Adrenal gland (tissue), 9 donors: ENCODE measurements at regions not wholly inside any gene's neighbourhood (a gene's known extent, or its start where the extent isn't known, plus 50 kb on each side); places are given as distances from the start of the nearest gene placed in this dataset.

ENCODE experiments used
- DNase-seq, 7 donors: peaks; one replicate each; pipeline ENCODE4 v3.0.0-alpha.2; 2019 to 2020
- H3K27ac ChIP-seq, 5 donors: fragments of 200-600 bp; sonication (generic) in 4 of 5; 1 replicate in 3 of 5; 2 replicates in 2 of 5; pipeline versions ENCODE4 v1.5.1 to v1.8.0; 2016 to 2020; ENCODE audit warnings: mild to moderate bottlenecking in 1 of 5
- H3K27me3 ChIP-seq: fragments of 200-600 bp; 2 replicates; pipeline ENCODE4 v1.8.0; 2021
- H3K36me3 ChIP-seq, 2 donors: fragments of 200-600 bp; replicated peaks in 1 of 2; 1 replicate in 1 of 2; 2 replicates in 1 of 2; pipeline versions ENCODE4 v1.5.1 to v1.8.0; 2018 to 2022
- H3K4me1 ChIP-seq, 2 donors: fragments of 200-600 bp; replicated peaks in 1 of 2; 1 replicate in 1 of 2; 2 replicates in 1 of 2; pipeline versions ENCODE4 v1.5.1 to v1.8.0; 2018 to 2021
- H3K4me3 ChIP-seq, 4 donors: fragments of 200-600 bp; sonication (generic) in 3 of 4; one replicate each; pipeline ENCODE4 v1.5.1; 2016 to 2018
- H3K9me3 ChIP-seq, 3 donors: fragments of 200-600 bp; sonication (generic) in 1 of 3; replicated peaks in 1 of 3; 1 replicate in 2 of 3; 2 replicates in 1 of 3; pipeline versions ENCODE4 v1.5.1 to v1.8.0; 2016 to 2021
- POLR2A ChIP-seq, 2 donors: fragments of 450-650 bp; IDR thresholded peaks; one replicate each; pipeline ENCODE4 v1.6.1; 2017; ENCODE audit warnings: antibody characterized with exemption in 2 of 2, mild to moderate bottlenecking in 2 of 2, moderate library complexity in 1 of 2
- WGBS, 4 donors: extraction: QIAGEN DNeasy Blood & Tissue Kit in 2 of 4; methylation state at CpG; one replicate each; pipeline versions ENCODE4 v1.1.5 to v1.1.7; 2013 to 2017; 5-methylcytosine and 5-hydroxymethylcytosine counted together
- intact Hi-C, 2 donors: fragments of 100-400 bp; cut with DNase I; formaldehyde crosslinking; loops; one replicate each; pipeline versions ENCODE4 v1.14.1 to v1.15.0; 2022 to 2023
- TF ChIP-seq, protein P1 (sequence below), 6 experiments: fragments of 450-650 bp in 4 of 6; fragments of 200-600 bp in 2 of 6; sonication (generic) in 1 of 6; IDR thresholded peaks; 1 replicate in 5 of 6; 2 replicates in 1 of 6; pipeline versions ENCODE4 v1.5.1 to v1.8.0; 2016 to 2021; ENCODE audit warnings: antibody characterized with exemption in 6 of 6, mild to moderate bottlenecking in 2 of 6, moderate library complexity in 1 of 6
- donor health status: healthy with polysubstance abuse.
- donor health status: Bipolar disorder and iron deficiency.
- donor health status: DM: yes; HTN: yes; CAD: no.
- donor health status: DM: no; HTN: no; CAD: no.
- donor health status: DM: no; HTN: no; CAD: no.

DNA sequence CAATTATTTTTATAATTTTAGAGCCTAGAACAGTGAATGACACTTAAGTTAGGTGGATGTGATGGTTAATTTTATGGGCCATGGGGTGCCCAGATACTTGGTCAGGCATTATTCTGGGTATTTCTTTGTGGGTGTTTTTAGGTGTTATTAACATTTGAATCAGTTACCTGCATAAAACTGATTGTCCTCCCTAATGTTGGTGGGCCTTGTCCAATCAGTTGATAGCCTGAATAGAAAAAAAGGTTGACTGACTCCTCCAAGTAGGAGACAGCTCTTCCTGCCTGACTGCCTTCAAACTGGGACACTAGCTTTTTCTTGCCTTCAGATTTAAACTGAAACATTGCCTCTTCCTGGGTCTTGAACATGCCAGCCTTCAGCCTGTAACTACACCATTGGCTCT, 312.9 kb upstream of the FIGN start:
- Histone ChIP-seq H3K27me3 (no peaks in the 10 kb centered on the region), H3K27ac (no peak overlapping the region), H3K4me3 (no peak overlapping the region), H3K36me3 (no peaks in the 10 kb centered on the region), H3K9me3 (no peaks in the 10 kb centered on the region), H3K4me1 (no peaks in the 10 kb centered on the region)
- intact Hi-C loops = no loop called here
- TF ChIP-seq POLR2A (IDR thresholded peaks at IDR 0.05) = no peak
- TF ChIP-seq, protein P1, sequence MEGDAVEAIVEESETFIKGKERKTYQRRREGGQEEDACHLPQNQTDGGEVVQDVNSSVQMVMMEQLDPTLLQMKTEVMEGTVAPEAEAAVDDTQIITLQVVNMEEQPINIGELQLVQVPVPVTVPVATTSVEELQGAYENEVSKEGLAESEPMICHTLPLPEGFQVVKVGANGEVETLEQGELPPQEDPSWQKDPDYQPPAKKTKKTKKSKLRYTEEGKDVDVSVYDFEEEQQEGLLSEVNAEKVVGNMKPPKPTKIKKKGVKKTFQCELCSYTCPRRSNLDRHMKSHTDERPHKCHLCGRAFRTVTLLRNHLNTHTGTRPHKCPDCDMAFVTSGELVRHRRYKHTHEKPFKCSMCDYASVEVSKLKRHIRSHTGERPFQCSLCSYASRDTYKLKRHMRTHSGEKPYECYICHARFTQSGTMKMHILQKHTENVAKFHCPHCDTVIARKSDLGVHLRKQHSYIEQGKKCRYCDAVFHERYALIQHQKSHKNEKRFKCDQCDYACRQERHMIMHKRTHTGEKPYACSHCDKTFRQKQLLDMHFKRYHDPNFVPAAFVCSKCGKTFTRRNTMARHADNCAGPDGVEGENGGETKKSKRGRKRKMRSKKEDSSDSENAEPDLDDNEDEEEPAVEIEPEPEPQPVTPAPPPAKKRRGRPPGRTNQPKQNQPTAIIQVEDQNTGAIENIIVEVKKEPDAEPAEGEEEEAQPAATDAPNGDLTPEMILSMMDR (IDR thresholded peaks at IDR 0.05) = no peak
- DNase-seq = no peak

- no peaks in the 10 kb centered on the region for H3K4me1 ChIP-seq
- H3K4me3 ChIP-seq = no peak overlapping the region
- H3K27ac ChIP-seq = no peak overlapping the region
- intact Hi-C loops = no loop called here
- H3K36me3 ChIP-seq = no peaks in the 10 kb centered on the region
- WGBS, 4 donors = 69 to 97% (median 74%) methylated on average over 2 of the region's 2 CpGs
- TF ChIP-seq, protein P1 (IDR thresholded peaks at IDR 0.05) = no peak
- no peak for TF ChIP-seq POLR2A (IDR thresholded peaks at IDR 0.05)
- H3K9me3 ChIP-seq = no peaks in the 10 kb centered on the region
- DNase-seq = no peak
- no peaks in the 10 kb centered on the region for H3K27me3 ChIP-seq
Observed at GRCh38 chr2:164046040-164046439, 310.2 kb upstream of the FIGN start.

- WGBS, 4 donors = 76 to 96% (median 88%) methylated on average over 2 of the region's 2 CpGs
- intact Hi-C loops = no loop called here
- Histone ChIP-seq H3K36me3 (no peaks in the 10 kb centered on the region), H3K4me1 (no peaks in the 10 kb centered on the region), H3K27me3 (no peaks in the 10 kb centered on the region), H3K4me3 (no peak overlapping the region), H3K9me3 (no peaks in the 10 kb centered on the region), H3K27ac (no peak overlapping the region)
- TF ChIP-seq, protein P1 (IDR thresholded peaks at IDR 0.05) = no peak
- no peak for TF ChIP-seq POLR2A (IDR thresholded peaks at IDR 0.05)
- no peak for DNase-seq
Observed at GRCh38 chr2:164044622-164045021, 308.8 kb upstream of the FIGN start.

- no peaks in the 10 kb centered on the region for H3K4me1 ChIP-seq
- TF ChIP-seq POLR2A (IDR thresholded peaks at IDR 0.05) = no peak
- TF ChIP-seq, protein P1 (IDR thresholded peaks at IDR 0.05) = no peak
- intact Hi-C loops = no loop called here
- H3K4me3 ChIP-seq = no peak overlapping the region
- no peak for DNase-seq
- H3K9me3 ChIP-seq = no peaks in the 10 kb centered on the region
- no peaks in the 10 kb centered on the region for H3K36me3 ChIP-seq
- H3K27me3 ChIP-seq = no peaks in the 10 kb centered on the region
- no peak overlapping the region for H3K27ac ChIP-seq
Observed at GRCh38 chr2:164039270-164039669, 303.5 kb upstream of the FIGN start.
